NCI-H146 treated with DMSO at 0.1 percent for 48 hours (cell line): ENCODE measurements at regions not wholly inside any gene's neighbourhood (a gene's known extent, or its start where the extent isn't known, plus 50 kb on each side); places are given as distances from the start of the nearest gene placed in this dataset.
A peak's percentile ranks its signal among the peaks of the same experiment; 100 is the strongest.

Experiments
- DNase-seq: peaks from one replicate; lab custom pipeline; 2025; ENCODE audit not compliant: unreplicated experiment; lab: John Stamatoyannopoulos, UW

- no peak for DNase-seq
Measured at GRCh38 chr6:76448109-76448508, 375.6 kb upstream of the IMPG1 start.

- no peak for DNase-seq
Measured at GRCh38 chr6:76441875-76442274, 369.4 kb upstream of the IMPG1 start.

- no peak for DNase-seq
Measured at GRCh38 chr6:76439811-76440210, 367.3 kb upstream of the IMPG1 start.

- no peak for DNase-seq
Measured at GRCh38 chr6:76438768-76439167, 366.3 kb upstream of the IMPG1 start.

GRCh38 chr6:76435174-76435573, 362.7 kb upstream of the IMPG1 start:
- no peak for DNase-seq

- DNase-seq, result no peak
Measured at GRCh38 chr6:76422511-76423213, 350.2 kb upstream of the IMPG1 start.

- no peak for DNase-seq
Measured at GRCh38 chr6:76420094-76420493, 347.6 kb upstream of the IMPG1 start.

- peak; percentile 25 for DNase-seq
Measured at GRCh38 chr6:76418560-76419223, 346.2 kb upstream of the IMPG1 start.

GRCh38 chr6:76416821-76417605, 344.6 kb upstream of the IMPG1 start:
- peak; percentile 98 for DNase-seq

- no peak for DNase-seq
Measured at GRCh38 chr6:76403064-76403463, 330.6 kb upstream of the IMPG1 start.

GRCh38 chr6:76397966-76398365, 325.5 kb upstream of the IMPG1 start:
- DNase-seq, result no peak

- no peak for DNase-seq
Measured at GRCh38 chr6:76382201-76382600, 309.7 kb upstream of the IMPG1 start.

- DNase-seq, result no peak
Measured at GRCh38 chr6:76381612-76382011, 309.1 kb upstream of the IMPG1 start.

GRCh38 chr6:76351275-76351674, 278.8 kb upstream of the IMPG1 start:
- no peak for DNase-seq

GRCh38 chr6:76347539-76347938, 275.1 kb upstream of the IMPG1 start:
- DNase-seq, result no peak

- no peak for DNase-seq
Measured at GRCh38 chr6:76342611-76343160, 270.2 kb upstream of the IMPG1 start.

- DNase-seq, result no peak
Measured at GRCh38 chr6:76330031-76330430, 257.6 kb upstream of the IMPG1 start.

GRCh38 chr6:76326871-76327270, 254.4 kb upstream of the IMPG1 start:
- no peak for DNase-seq
